ENCODE measurements at regions not wholly inside any gene's neighbourhood (a gene's known extent, or its start where the extent isn't known, plus 50 kb on each side); places are given as distances from the start of the nearest gene placed in this dataset.

DNA sequence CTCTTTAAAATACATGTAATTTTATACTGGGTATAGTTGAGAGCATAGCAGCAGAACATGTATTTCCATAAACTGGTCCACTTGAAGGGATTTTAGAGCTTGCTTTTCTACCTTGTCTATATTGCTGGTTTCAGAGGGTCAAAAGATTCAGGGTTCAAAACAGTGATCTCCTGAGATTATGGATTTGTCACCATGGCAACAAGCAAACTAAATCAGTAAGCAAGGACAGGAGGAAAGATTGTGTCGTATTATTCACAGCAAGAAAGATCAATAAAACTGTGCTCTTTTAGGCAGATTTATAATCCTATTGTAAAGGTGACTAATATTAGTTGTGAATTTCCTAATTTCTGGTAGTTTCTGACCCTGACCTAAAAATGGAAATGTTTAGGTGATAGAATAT, 496.4 kb downstream of the LMO7 start:
- TF ChIP-seq, protein P1, sequence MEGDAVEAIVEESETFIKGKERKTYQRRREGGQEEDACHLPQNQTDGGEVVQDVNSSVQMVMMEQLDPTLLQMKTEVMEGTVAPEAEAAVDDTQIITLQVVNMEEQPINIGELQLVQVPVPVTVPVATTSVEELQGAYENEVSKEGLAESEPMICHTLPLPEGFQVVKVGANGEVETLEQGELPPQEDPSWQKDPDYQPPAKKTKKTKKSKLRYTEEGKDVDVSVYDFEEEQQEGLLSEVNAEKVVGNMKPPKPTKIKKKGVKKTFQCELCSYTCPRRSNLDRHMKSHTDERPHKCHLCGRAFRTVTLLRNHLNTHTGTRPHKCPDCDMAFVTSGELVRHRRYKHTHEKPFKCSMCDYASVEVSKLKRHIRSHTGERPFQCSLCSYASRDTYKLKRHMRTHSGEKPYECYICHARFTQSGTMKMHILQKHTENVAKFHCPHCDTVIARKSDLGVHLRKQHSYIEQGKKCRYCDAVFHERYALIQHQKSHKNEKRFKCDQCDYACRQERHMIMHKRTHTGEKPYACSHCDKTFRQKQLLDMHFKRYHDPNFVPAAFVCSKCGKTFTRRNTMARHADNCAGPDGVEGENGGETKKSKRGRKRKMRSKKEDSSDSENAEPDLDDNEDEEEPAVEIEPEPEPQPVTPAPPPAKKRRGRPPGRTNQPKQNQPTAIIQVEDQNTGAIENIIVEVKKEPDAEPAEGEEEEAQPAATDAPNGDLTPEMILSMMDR (IDR thresholded peaks at IDR 0.05): no peak
- TF ChIP-seq POLR2A (IDR thresholded peaks at IDR 0.05): no peak

All from Peyer's patch (tissue), 4 donors.